Keratinocyte (primary cell): ENCODE measurements at regions not wholly inside any gene's neighbourhood (a gene's known extent, or its start where the extent isn't known, plus 50 kb on each side); places are given as distances from the start of the nearest gene placed in this dataset.

Experiments used
- DNase-seq: peaks from one replicate; pipeline ENCODE4 v3.0.0-alpha.2; 2011; ENCODE audit warnings: low read depth, missing footprints, low spot score
- FAIRE-seq: peaks from 2 replicates; lab custom pipeline; 2011; peaks lifted over from hg19 to GRCh38; lab: Jason Lieb, UNC
- H2AFZ ChIP-seq: 2 replicates; pipeline ENCODE4 v1.6.0; 2012; ENCODE audit warnings: low read length, control low read depth, inconsistent platforms; ENCODE audit not compliant: control insufficient read depth
- H3K27ac ChIP-seq: 2 replicates; pipeline ENCODE4 v1.5.1; 2011; ENCODE audit warnings: low read length; ENCODE audit not compliant: control insufficient read depth, insufficient read depth
- H3K27me3 ChIP-seq: 3 replicates; pipeline ENCODE4 v1.6.0; 2011; ENCODE audit warnings: low read length; ENCODE audit not compliant: control insufficient read depth, insufficient read depth; ENCODE audit errors: extremely low read depth
- H3K36me3 ChIP-seq, 2 experiments: 2 replicates in 1 of 2; 3 replicates in 1 of 2; pipeline ENCODE4 v1.5.1; 2011; ENCODE audit warnings: low read length in 2 of 2, mild to moderate bottlenecking in 1 of 2; ENCODE audit not compliant: control insufficient read depth in 2 of 2, insufficient read depth in 2 of 2; ENCODE audit errors: extremely low read depth in 1 of 2
- H3K4me1 ChIP-seq: 3 replicates; pipeline ENCODE4 v1.5.1; 2011; ENCODE audit warnings: low read length; ENCODE audit not compliant: control insufficient read depth, insufficient read depth; ENCODE audit errors: extremely low read depth
- H3K4me2 ChIP-seq: 3 replicates; pipeline ENCODE4 v1.6.0; 2011; ENCODE audit warnings: low read depth, low read length; ENCODE audit not compliant: control insufficient read depth, insufficient read depth; ENCODE audit errors: extremely low read depth
- H3K4me3 ChIP-seq, 3 experiments: fragments of 200-600 bp in 1 of 3; sonication (generic) in 1 of 3; 2 replicates in 2 of 3; 3 replicates in 1 of 3; pipeline ENCODE4 v1.5.1; 2011 to 2016; ENCODE audit warnings: low read length in 3 of 3, mild to moderate bottlenecking in 3 of 3, control low read depth in 2 of 3, inconsistent platforms in 1 of 3, low read depth in 1 of 3, mixed read lengths in 1 of 3, mixed run types in 1 of 3, moderate library complexity in 1 of 3; ENCODE audit not compliant: control insufficient read depth in 2 of 3, insufficient read depth in 2 of 3; ENCODE audit errors: extremely low read depth in 1 of 3
- H3K79me2 ChIP-seq: 2 replicates; pipeline ENCODE4 v1.6.0; 2012; ENCODE audit warnings: low read length; ENCODE audit not compliant: control insufficient read depth, insufficient read depth
- H3K9ac ChIP-seq: 3 replicates; pipeline ENCODE4 v1.6.0; 2011; ENCODE audit warnings: low read length; ENCODE audit not compliant: control insufficient read depth, insufficient read depth; ENCODE audit errors: extremely low read depth
- H3K9me1 ChIP-seq: 3 replicates; pipeline ENCODE4 v1.6.0; 2011; ENCODE audit warnings: low read length; ENCODE audit not compliant: control insufficient read depth, insufficient read depth; ENCODE audit errors: extremely low read depth
- H3K9me3 ChIP-seq: 2 replicates; pipeline ENCODE4 v1.5.1; 2012; ENCODE audit warnings: low read depth, low read length; ENCODE audit not compliant: control insufficient read depth
- H4K20me1 ChIP-seq: 3 replicates; pipeline ENCODE4 v1.6.0; 2011; ENCODE audit warnings: low read length; ENCODE audit not compliant: control insufficient read depth, insufficient read depth; ENCODE audit errors: extremely low read depth
- CTCF ChIP-seq, 3 experiments: IDR thresholded peaks in 1 of 3; conservative IDR thresholded peaks in 1 of 3; optimal IDR thresholded peaks in 1 of 3; 2 replicates in 2 of 3; 3 replicates in 1 of 3; pipeline versions ENCODE3 to v1.5.1; 2011; ENCODE audit warnings: low read length in 3 of 3, mild to moderate bottlenecking in 3 of 3, moderate library complexity in 2 of 3, control low read depth in 1 of 3, inconsistent platforms in 1 of 3; ENCODE audit not compliant: insufficient read depth in 2 of 3; ENCODE audit errors: extremely low read depth in 1 of 3
- EZH2 ChIP-seq: IDR thresholded peaks from one replicate; pipeline ENCODE4 v1.6.1; 2012; ENCODE audit warnings: inconsistent platforms, mild to moderate bottlenecking, low read length, moderate library complexity
- dilution Hi-C: fragments of 300-500 bp; cut with MboI; formaldehyde crosslinking; loops from one replicate; pipeline ENCODE4 v1.7.0; 2020; ENCODE audit warnings: low sequenced_read_pairs; ENCODE audit not compliant: extremely low pct_ligation_motif_present

GRCh38 chr10:6327961-6328698 is 125.4 kb downstream of the PFKFB3 start:
- H3K79me2 ChIP-seq = no peaks in the 10 kb centered on the region
- H3K9me1 ChIP-seq = no peaks in the 10 kb centered on the region
- TF ChIP-seq CTCF (optimal IDR thresholded peaks at IDR 0.05 in 1 of 3, IDR thresholded peaks at IDR 0.05 in 1 of 3, conservative IDR thresholded peaks at IDR 0.05 in 1 of 3; ENCODE audit: extremely low read depth in 1 of 3, insufficient read depth in 2 of 3, low read length in 3 of 3) = no peak
- no peak for TF ChIP-seq EZH2
- H2AFZ ChIP-seq = no peak overlapping the region
- dilution Hi-C loops = no loop called here
- H3K27ac ChIP-seq = no peak overlapping the region
- H3K27me3 ChIP-seq = peaks cover 2% of the 10 kb centered on the region
- no peak for DNase-seq
- no peak overlapping the region for H3K9ac ChIP-seq
- H3K9me3 ChIP-seq = no peaks in the 10 kb centered on the region
- FAIRE-seq = no peak
- no peaks in the 10 kb centered on the region for H4K20me1 ChIP-seq
- H3K4me3 ChIP-seq = no peak overlapping the region
- no peaks in the 10 kb centered on the region for H3K4me1 ChIP-seq
- H3K4me2 ChIP-seq = no peak overlapping the region
- no peaks in the 10 kb centered on the region for H3K36me3 ChIP-seq

- Histone ChIP-seq H3K9ac (no peak overlapping the region), H3K4me1 (no peaks in the 10 kb centered on the region), H3K79me2 (no peaks in the 10 kb centered on the region), H3K9me1 (no peaks in the 10 kb centered on the region), H3K36me3 (no peaks in the 10 kb centered on the region), H2AFZ (no peak overlapping the region), H3K27ac (no peak overlapping the region), H3K9me3 (no peaks in the 10 kb centered on the region), H3K27me3 (peaks cover 3% of the 10 kb centered on the region), H3K4me3 (no peak overlapping the region), H3K4me2 (no peak overlapping the region), H4K20me1 (no peaks in the 10 kb centered on the region)
- no peak for TF ChIP-seq EZH2
- no peak for TF ChIP-seq CTCF (optimal IDR thresholded peaks at IDR 0.05 in 1 of 3, IDR thresholded peaks at IDR 0.05 in 1 of 3, conservative IDR thresholded peaks at IDR 0.05 in 1 of 3; ENCODE audit: extremely low read depth in 1 of 3, insufficient read depth in 2 of 3, low read length in 3 of 3)
- FAIRE-seq (no peak), DNase-seq (no peak)
- dilution Hi-C loops = no loop called here
Observed at GRCh38 chr10:6328699-6329423, 126.1 kb downstream of the PFKFB3 start.
